NCI-H187 (cell line): ENCODE measurements at regions not wholly inside any gene's neighbourhood (a gene's known extent, or its start where the extent isn't known, plus 50 kb on each side); places are given as distances from the start of the nearest gene placed in this dataset.

Source experiments
- DNase-seq, 2 experiments: peaks; one replicate each; lab custom pipeline; 2025; lab: John Stamatoyannopoulos, UW

GRCh38 chr3:31250116-31250777 is 282.5 kb upstream of the STT3B start:
- DNase-seq, result no peak

DNA sequence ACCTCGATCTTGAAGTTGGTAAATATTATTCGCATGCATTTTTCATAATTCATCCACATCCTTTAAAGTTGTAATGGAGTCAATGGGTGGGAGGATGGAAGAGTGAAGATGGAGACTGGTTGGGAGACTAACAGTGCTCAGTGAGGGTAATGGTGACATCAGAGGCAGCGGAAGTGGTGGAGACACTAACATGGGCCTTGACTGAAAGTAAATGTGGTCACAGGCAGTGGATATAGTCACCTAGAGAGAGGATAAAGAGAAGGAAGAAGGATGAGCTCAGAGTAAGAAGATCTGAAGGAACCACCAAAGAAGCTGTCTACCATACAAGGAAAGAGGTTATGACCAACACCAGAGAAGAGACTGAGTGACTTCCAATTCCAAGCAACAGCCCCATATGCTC is 281.6 kb upstream of the STT3B start:
- no peak for DNase-seq

DNA sequence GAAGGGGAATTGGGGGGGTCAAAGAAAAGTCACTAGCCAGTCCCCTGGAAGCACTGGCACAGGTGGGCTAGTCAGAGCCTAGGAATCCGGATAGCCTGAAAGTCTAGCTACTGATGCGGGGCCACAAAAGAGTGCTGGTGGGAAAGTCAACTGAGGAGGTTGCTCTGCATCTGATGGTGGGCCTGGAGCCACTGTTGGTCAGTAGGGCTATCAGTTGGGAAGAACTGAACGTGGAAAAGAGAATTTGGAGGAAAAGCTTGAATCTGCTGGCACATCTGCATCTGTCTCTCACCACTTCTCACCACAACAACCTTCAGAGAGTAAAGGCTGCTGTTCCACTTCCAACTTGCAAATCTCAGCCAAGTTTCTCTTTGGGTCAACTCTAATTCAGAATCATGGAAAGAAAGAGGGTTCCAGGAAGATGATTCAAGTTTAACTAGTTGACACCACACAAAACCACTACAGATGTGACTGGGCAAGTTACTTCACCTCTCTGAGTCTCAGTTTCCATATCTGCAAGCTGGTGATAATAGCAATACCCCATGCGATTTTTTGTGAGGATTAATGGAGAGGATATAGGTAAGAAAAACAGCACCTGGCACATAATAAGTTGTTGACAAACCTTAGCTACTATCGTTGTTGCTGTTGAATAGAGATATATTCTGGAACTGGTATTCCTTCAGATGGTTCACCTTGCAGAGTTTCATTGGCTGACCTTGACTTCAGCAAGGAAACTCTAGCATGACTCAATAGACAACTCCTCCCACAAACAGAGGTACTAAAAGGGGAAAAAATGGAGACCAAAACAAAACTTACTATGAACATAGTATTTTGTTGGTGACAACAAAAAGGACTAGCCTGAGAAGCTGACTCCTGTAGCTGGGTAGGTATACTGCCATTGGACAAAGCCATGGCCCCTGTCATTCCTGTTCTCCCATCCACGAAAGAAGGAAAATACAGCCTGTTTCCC is 280.2 kb upstream of the STT3B start:
- DNase-seq, result no peak

DNA sequence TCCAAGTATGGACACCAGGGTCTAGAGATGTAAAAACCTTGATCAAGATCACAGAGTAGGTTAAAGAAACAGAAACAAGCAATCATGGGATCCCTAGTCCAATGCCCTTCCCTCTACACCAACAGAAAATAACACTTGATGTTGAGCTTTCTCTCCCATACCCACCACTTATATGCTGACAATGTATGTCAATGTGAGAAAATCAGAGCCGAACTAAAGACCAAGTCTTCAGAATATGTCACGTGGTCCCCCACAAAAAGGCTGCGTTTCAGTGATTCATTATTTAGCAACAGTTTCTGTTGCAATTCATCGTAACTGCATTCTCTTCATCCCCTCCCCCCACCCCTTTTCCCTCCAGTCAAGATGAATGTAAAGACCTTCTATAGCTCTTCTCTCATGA is 278.9 kb upstream of the STT3B start:
- no peak for DNase-seq

- no peak for DNase-seq
Measured at GRCh38 chr3:31254483-31254882, 278.2 kb upstream of the STT3B start.

DNA sequence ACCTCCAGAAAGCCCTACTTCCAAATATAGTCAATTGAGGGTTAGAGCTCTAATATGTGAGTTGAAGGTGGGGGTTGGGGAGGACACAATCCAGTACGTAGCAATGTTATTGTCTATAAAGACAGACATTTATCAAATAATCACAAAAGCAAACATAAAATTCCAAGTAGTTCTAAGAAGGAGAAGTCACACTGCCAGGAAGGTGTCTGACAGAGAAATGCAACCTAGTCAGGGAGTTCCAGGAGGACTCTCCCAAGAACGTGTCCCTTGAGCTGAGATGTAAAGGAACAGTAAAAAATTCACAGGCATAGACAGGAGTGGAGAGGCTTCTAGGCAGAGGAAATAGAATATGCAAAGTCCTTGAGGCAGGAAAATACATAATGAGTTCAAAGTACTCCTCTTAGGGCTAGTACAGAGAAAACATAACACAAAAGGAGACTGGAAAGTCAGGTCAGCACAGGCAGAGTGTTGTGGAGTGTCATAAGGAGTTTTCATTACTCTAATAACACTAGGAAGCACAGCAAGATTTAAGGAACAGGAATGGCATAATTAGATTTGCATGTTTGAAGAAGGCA is 277.6 kb upstream of the STT3B start:
- DNase-seq, result no peak

DNA sequence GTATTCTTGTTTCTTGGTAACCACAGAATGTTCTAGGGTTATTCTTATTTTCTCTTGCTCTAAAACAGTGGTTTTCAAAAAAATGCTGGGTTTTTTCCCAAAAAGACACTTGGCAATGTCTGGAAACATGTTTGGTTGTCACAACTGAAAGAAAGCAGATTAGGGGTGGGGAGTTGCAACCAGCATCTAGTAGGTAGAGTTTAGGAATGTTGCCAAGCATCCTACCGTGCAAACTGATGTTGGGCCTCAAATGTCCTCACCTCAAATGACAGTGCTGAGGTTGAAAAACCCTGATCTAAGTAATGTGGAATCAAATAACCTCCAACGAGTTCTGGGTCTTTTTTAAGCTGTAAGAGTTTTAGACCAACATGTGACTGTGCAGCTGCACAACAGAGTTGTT is 270.5 kb upstream of the STT3B start:
- DNase-seq, result no peak

DNA sequence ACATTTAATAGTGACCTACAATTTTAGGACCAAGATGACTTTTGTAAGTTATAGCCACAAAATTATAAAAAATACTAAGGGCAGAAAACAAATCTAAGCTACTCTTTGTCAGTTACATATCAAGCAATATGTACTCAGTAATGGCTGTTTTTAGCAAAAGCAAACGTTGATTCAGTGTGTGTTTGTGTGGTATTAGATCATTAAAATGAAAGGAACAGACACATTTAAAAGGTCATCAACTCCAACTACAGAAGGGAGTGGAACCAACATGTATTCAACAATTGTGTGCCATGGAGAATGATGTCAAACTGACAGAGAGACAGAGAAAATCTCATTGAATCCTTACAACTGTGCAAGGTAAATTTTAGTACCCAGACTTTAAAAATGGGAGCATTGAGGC is 268.8 kb upstream of the STT3B start:
- no peak for DNase-seq

- no peak for DNase-seq
Measured at GRCh38 chr3:31265646-31266428, 266.9 kb upstream of the STT3B start.

- no peak for DNase-seq
Measured at GRCh38 chr3:31268868-31269267, 263.9 kb upstream of the STT3B start.

DNA sequence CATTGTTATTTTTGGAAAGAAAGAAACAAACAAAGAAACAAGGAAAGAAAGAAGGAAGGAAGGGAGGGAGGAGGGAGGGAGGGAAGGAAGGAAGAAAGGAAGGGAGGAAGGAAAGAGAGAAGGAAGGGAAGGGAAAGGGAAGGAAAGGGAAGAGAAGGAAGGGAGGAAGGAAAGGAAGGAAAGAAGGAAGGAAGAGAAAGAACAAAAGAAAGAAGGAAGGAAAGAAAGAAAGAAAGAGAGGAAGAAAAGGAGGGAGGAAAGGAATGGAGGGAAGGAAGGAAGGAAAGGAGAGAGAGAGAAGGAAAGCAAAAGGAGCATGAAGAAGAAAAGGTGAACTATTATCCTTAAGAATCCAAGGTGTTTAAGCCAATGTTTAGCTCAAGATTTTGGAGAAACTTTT is 262.7 kb upstream of the STT3B start:
- DNase-seq, result no peak

DNA sequence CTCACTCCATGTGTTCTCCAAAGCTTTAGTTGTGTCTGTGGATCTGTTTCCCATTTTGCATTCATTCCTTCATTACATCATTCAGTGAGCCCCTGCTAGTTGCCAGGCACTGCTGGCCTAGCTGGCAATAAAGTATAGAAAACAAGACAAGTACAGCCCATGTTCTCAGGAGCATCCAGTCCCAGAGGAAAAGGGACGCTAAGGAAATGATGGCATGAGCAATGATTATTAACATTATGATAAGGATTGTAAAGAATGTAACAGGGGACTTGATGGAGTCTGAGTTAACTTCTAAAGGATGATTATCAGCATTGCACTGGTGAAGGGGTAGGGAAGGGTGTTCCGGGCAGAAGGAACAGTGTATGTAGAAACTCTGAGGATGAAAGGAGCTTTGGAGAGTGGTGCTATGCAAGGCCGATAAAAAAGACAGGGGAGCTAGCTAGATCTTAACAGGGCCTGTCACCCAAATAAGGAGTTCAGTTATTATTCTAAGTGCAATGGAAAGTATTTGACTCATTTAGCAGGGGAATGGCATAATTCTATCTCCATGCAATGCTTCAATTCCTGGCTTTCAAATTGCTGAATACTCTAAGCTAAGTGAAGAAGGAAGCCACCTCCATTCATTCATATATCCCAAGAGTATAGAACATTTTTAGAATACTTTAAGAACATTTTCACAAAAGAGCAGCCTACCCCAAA is 258.2 kb upstream of the STT3B start:
- no peak for DNase-seq

DNA sequence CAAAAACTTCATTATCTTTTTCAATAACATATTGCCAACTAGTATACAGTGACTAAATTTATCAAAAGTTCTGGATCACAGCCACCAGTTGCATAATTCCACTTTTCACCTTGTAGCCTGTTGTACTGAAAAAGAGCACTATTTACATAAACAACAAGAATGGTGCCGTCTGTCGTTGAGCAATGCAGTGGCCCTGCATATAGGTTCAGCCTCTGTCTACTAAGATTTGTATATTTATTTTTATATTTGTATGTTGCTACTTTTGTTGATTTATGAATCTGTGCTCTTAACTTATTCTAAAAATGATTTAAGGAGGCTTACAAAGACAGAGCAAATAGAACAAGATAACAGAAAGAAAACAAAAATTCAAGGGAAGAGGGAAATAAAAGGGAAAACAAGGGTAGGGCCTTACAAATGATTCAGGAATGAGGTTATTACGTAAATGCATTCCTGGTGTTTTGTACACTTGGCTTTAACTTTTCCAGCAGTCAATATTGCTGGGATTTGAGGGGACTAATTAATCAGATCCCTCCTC is 257.6 kb upstream of the STT3B start:
- DNase-seq, result no peak

GRCh38 chr3:31275583-31275982 is 257.1 kb upstream of the STT3B start:
- no peak for DNase-seq

GRCh38 chr3:31277582-31277981 is 255.1 kb upstream of the STT3B start:
- no peak for DNase-seq

DNA sequence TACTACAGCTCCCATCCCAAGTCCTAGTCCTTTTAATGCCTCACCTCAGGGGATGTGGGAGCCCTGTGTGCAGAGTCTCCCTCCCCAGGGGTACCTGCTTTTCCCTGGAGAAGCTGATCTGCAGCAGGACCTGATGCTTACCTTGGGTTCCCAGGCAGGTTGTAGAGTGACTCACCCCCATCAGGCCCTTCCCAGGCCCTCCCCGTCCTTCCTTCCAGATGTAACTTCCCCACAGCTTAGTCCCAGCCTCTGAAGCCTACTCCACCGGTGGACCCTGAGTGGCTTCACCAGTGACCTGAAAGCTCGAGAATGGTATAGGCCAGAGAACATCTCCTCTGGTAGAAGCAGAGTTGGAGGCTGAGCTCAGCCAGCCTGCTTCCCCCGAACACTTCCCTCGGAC is 254.2 kb upstream of the STT3B start:
- no peak for DNase-seq

DNA sequence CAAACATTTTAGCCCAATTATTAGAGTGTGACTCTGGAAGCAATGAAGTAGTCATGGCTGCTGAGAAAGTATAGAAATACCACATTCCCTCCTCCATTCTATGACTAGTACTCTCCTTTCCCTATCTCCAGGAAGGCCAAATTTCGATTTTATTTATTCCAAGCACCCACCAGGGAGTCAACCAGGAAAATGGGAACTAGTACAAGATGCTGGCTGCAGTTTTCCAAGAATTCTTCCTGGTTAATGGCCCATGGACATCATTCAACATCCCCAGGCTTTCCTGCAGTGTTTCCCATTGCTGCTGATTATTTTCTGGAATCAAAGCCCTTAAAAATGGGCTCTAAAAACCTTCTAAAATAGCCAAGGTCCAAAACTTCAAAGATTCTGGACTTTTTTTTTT is 247.9 kb upstream of the STT3B start:
- no peak for DNase-seq

- DNase-seq, result no peak
Measured at GRCh38 chr3:31285833-31286486, 246.8 kb upstream of the STT3B start.

DNA sequence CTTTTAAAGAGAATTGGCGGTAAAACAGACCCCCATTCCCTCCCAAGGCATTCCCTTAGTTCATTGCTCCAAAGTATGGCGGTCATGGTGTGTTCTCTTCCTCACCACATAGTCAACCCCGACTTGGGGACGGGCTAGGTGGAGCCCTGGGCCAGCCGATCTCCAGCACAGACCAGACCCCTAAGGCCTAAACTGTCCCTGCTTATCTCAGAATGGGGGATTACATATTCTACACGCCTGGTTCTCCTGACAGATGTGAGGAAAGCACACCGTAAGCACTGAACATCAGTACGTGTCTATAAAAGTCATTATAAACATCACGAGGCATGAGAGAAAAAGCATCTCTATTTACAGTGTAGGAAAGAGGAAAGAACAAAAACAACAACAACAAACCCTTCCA is 244.5 kb upstream of the STT3B start:
- no peak for DNase-seq

- no peak for DNase-seq
Measured at GRCh38 chr3:31288641-31289100, 244.1 kb upstream of the STT3B start.

- no peak for DNase-seq
Measured at GRCh38 chr3:31289584-31289983, 243.1 kb upstream of the STT3B start.
